ENCODE measurements at regions not wholly inside any gene's neighbourhood (a gene's known extent, or its start where the extent isn't known, plus 50 kb on each side); places are given as distances from the start of the nearest gene placed in this dataset.

GRCh38 chr17:31758646-31759045 lies 100.4 kb downstream of the COPRS start:
- TF ChIP-seq TAF1 (IDR thresholded peaks at IDR 0.05; ENCODE audit: borderline replicate concordance, insufficient read depth, low read length) (no peak), SIN3A (IDR thresholded peaks at IDR 0.05; ENCODE audit: borderline replicate concordance, insufficient read depth, low read length) (no peak), POLR2AphosphoS5 (IDR thresholded peaks at IDR 0.05; ENCODE audit: low read depth, low read length) (no peak), REST (IDR thresholded peaks at IDR 0.05; ENCODE audit: insufficient read depth in 1 of 2, low read depth in 2 of 2, low read length in 2 of 2) (no peak), FOXP2 (optimal IDR thresholded peaks at IDR 0.05; ENCODE audit: borderline replicate concordance, extremely low read depth, extremely low read length, insufficient read depth) (no peak)

GRCh38 chr17:31757097-31757496 lies 101.9 kb downstream of the COPRS start:
- TF ChIP-seq FOXP2 (optimal IDR thresholded peaks at IDR 0.05; ENCODE audit: borderline replicate concordance, extremely low read depth, extremely low read length, insufficient read depth) (no peak), SIN3A (IDR thresholded peaks at IDR 0.05; ENCODE audit: borderline replicate concordance, insufficient read depth, low read length) (no peak)

GRCh38 chr17:31754239-31754945 lies 104.7 kb downstream of the COPRS start:
- TF ChIP-seq FOXP2 (optimal IDR thresholded peaks at IDR 0.05; ENCODE audit: borderline replicate concordance, extremely low read depth, extremely low read length, insufficient read depth) (no peak), POLR2AphosphoS5 (IDR thresholded peaks at IDR 0.05; ENCODE audit: low read depth, low read length) (no peak), REST (IDR thresholded peaks at IDR 0.05; ENCODE audit: insufficient read depth in 1 of 2, low read depth in 2 of 2, low read length in 2 of 2) (no peak), TAF1 (IDR thresholded peaks at IDR 0.05; ENCODE audit: borderline replicate concordance, insufficient read depth, low read length) (no peak), SIN3A (IDR thresholded peaks at IDR 0.05; ENCODE audit: borderline replicate concordance, insufficient read depth, low read length) (no peak)

- no peak for TF ChIP-seq POLR2AphosphoS5 (IDR thresholded peaks at IDR 0.05; ENCODE audit: low read depth, low read length)
- no peak for TF ChIP-seq REST (IDR thresholded peaks at IDR 0.05; ENCODE audit: insufficient read depth in 1 of 2, low read depth in 2 of 2, low read length in 2 of 2)
Observed at GRCh38 chr17:31753011-31753410, 106.0 kb downstream of the COPRS start.

GRCh38 chr17:31752584-31752983 lies 106.5 kb downstream of the COPRS start:
- TF ChIP-seq FOXP2 (optimal IDR thresholded peaks at IDR 0.05; ENCODE audit: borderline replicate concordance, extremely low read depth, extremely low read length, insufficient read depth) (no peak), POLR2AphosphoS5 (IDR thresholded peaks at IDR 0.05; ENCODE audit: low read depth, low read length) (no peak), SIN3A (IDR thresholded peaks at IDR 0.05; ENCODE audit: borderline replicate concordance, insufficient read depth, low read length) (no peak), REST (IDR thresholded peaks at IDR 0.05; ENCODE audit: insufficient read depth in 1 of 2, low read depth in 2 of 2, low read length in 2 of 2) (no peak), TAF1 (IDR thresholded peaks at IDR 0.05; ENCODE audit: borderline replicate concordance, insufficient read depth, low read length) (no peak)
